Panc1 (cell line): ENCODE measurements at regions not wholly inside any gene's neighbourhood (a gene's known extent, or its start where the extent isn't known, plus 50 kb on each side); places are given as distances from the start of the nearest gene placed in this dataset.

Experiments
- POLR2AphosphoS5 ChIP-seq: IDR thresholded peaks from 2 replicates; pipeline ENCODE4 v1.6.1; 2012; ENCODE audit warnings: mild to moderate bottlenecking, low read depth, low read length, moderate library complexity
- SIN3A ChIP-seq: IDR thresholded peaks from 2 replicates; pipeline ENCODE4 v1.6.1; 2012; ENCODE audit warnings: low read depth, mild to moderate bottlenecking, low read length, moderate library complexity, borderline replicate concordance; ENCODE audit not compliant: insufficient read depth
- TF ChIP-seq, protein P1 (sequence below): fragments of 450-650 bp; IDR thresholded peaks from 2 replicates; pipeline ENCODE4 v1.5.1; 2017; ENCODE audit warnings: mild to moderate bottlenecking
- TF ChIP-seq, protein P2 (sequence below), 2 experiments: IDR thresholded peaks; 2 replicates each; pipeline ENCODE4 v1.6.1; 2011 to 2012; ENCODE audit warnings: low read depth in 2 of 2, control low read depth in 1 of 2, low read length in 1 of 2, mild to moderate bottlenecking in 1 of 2, moderate library complexity in 1 of 2; ENCODE audit not compliant: insufficient read depth in 1 of 2

DNA sequence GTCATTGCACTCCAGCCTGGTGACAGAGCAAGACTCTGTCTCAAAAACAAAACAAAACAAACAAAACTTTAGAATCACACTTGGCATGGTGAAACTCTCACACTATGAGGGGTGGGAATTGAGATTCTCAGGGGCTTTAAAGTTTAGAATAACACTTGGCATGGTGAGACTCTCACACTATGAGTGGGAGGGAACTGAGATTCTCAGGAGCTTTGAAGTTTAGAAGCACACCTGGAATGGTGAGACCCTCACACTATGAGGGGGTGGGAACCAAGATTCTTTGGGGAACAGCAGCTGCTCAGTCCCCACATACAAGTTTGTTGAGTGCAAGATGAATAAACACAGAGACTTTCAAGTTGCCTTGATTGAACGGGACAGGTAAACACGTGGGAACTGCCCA is 149.4 kb downstream of the HSD17B3 start:
- TF ChIP-seq, protein P1, sequence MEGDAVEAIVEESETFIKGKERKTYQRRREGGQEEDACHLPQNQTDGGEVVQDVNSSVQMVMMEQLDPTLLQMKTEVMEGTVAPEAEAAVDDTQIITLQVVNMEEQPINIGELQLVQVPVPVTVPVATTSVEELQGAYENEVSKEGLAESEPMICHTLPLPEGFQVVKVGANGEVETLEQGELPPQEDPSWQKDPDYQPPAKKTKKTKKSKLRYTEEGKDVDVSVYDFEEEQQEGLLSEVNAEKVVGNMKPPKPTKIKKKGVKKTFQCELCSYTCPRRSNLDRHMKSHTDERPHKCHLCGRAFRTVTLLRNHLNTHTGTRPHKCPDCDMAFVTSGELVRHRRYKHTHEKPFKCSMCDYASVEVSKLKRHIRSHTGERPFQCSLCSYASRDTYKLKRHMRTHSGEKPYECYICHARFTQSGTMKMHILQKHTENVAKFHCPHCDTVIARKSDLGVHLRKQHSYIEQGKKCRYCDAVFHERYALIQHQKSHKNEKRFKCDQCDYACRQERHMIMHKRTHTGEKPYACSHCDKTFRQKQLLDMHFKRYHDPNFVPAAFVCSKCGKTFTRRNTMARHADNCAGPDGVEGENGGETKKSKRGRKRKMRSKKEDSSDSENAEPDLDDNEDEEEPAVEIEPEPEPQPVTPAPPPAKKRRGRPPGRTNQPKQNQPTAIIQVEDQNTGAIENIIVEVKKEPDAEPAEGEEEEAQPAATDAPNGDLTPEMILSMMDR = no peak
- TF ChIP-seq, protein P2, sequence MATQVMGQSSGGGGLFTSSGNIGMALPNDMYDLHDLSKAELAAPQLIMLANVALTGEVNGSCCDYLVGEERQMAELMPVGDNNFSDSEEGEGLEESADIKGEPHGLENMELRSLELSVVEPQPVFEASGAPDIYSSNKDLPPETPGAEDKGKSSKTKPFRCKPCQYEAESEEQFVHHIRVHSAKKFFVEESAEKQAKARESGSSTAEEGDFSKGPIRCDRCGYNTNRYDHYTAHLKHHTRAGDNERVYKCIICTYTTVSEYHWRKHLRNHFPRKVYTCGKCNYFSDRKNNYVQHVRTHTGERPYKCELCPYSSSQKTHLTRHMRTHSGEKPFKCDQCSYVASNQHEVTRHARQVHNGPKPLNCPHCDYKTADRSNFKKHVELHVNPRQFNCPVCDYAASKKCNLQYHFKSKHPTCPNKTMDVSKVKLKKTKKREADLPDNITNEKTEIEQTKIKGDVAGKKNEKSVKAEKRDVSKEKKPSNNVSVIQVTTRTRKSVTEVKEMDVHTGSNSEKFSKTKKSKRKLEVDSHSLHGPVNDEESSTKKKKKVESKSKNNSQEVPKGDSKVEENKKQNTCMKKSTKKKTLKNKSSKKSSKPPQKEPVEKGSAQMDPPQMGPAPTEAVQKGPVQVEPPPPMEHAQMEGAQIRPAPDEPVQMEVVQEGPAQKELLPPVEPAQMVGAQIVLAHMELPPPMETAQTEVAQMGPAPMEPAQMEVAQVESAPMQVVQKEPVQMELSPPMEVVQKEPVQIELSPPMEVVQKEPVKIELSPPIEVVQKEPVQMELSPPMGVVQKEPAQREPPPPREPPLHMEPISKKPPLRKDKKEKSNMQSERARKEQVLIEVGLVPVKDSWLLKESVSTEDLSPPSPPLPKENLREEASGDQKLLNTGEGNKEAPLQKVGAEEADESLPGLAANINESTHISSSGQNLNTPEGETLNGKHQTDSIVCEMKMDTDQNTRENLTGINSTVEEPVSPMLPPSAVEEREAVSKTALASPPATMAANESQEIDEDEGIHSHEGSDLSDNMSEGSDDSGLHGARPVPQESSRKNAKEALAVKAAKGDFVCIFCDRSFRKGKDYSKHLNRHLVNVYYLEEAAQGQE (IDR thresholded peaks at IDR 0.05; ENCODE audit: insufficient read depth in 1 of 2, low read depth in 2 of 2, low read length in 1 of 2) = no peak
- no peak for TF ChIP-seq POLR2AphosphoS5
- no peak for TF ChIP-seq SIN3A
